ENCODE measurements at regions not wholly inside any gene's neighbourhood (a gene's known extent, or its start where the extent isn't known, plus 50 kb on each side); places are given as distances from the start of the nearest gene placed in this dataset.

DNA sequence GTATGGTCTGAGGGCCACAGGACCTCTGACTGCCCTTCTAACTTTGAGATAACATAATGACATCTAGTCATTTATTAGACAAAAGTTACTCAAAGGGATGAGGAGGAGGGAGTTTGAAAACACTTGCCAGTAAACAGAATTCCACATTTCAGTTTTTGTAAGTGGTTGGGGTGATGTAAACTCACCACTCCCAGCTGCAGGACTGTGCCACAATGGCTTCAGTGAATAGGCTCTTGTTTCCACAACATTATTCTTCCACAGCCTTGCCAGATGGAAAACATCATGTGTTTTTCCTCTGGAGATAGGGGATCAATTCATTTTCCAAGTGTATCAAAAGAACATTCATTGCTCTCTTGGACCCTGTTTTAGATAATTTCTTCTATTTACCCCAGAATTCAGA lies 147.2 kb upstream of the BDNF start:
- TF ChIP-seq, protein P1, sequence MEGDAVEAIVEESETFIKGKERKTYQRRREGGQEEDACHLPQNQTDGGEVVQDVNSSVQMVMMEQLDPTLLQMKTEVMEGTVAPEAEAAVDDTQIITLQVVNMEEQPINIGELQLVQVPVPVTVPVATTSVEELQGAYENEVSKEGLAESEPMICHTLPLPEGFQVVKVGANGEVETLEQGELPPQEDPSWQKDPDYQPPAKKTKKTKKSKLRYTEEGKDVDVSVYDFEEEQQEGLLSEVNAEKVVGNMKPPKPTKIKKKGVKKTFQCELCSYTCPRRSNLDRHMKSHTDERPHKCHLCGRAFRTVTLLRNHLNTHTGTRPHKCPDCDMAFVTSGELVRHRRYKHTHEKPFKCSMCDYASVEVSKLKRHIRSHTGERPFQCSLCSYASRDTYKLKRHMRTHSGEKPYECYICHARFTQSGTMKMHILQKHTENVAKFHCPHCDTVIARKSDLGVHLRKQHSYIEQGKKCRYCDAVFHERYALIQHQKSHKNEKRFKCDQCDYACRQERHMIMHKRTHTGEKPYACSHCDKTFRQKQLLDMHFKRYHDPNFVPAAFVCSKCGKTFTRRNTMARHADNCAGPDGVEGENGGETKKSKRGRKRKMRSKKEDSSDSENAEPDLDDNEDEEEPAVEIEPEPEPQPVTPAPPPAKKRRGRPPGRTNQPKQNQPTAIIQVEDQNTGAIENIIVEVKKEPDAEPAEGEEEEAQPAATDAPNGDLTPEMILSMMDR (IDR thresholded peaks at IDR 0.05): no peak
- TF ChIP-seq POLR2A (IDR thresholded peaks at IDR 0.05): no peak

Data from Peyer's patch (tissue), 4 donors.